Adrenal gland (tissue), 9 donors: ENCODE measurements at regions not wholly inside any gene's neighbourhood (a gene's known extent, or its start where the extent isn't known, plus 50 kb on each side); places are given as distances from the start of the nearest gene placed in this dataset.

ENCODE experiments used
- DNase-seq, 7 donors: peaks; one replicate each; pipeline ENCODE4 v3.0.0-alpha.2; 2019 to 2020
- H3K27ac ChIP-seq, 5 donors: fragments of 200-600 bp; sonication (generic) in 4 of 5; 1 replicate in 3 of 5; 2 replicates in 2 of 5; pipeline versions ENCODE4 v1.5.1 to v1.8.0; 2016 to 2020; ENCODE audit warnings: mild to moderate bottlenecking in 1 of 5
- H3K27me3 ChIP-seq: fragments of 200-600 bp; 2 replicates; pipeline ENCODE4 v1.8.0; 2021
- H3K36me3 ChIP-seq, 2 donors: fragments of 200-600 bp; replicated peaks in 1 of 2; 1 replicate in 1 of 2; 2 replicates in 1 of 2; pipeline versions ENCODE4 v1.5.1 to v1.8.0; 2018 to 2022
- H3K4me1 ChIP-seq, 2 donors: fragments of 200-600 bp; replicated peaks in 1 of 2; 1 replicate in 1 of 2; 2 replicates in 1 of 2; pipeline versions ENCODE4 v1.5.1 to v1.8.0; 2018 to 2021
- H3K4me3 ChIP-seq, 4 donors: fragments of 200-600 bp; sonication (generic) in 3 of 4; one replicate each; pipeline ENCODE4 v1.5.1; 2016 to 2018
- H3K9me3 ChIP-seq, 3 donors: fragments of 200-600 bp; sonication (generic) in 1 of 3; replicated peaks in 1 of 3; 1 replicate in 2 of 3; 2 replicates in 1 of 3; pipeline versions ENCODE4 v1.5.1 to v1.8.0; 2016 to 2021
- CTCF ChIP-seq, 6 experiments: fragments of 450-650 bp in 4 of 6; fragments of 200-600 bp in 2 of 6; sonication (generic) in 1 of 6; IDR thresholded peaks; 1 replicate in 5 of 6; 2 replicates in 1 of 6; pipeline versions ENCODE4 v1.5.1 to v1.8.0; 2016 to 2021; ENCODE audit warnings: antibody characterized with exemption in 6 of 6, mild to moderate bottlenecking in 2 of 6, moderate library complexity in 1 of 6
- POLR2A ChIP-seq, 2 donors: fragments of 450-650 bp; IDR thresholded peaks; one replicate each; pipeline ENCODE4 v1.6.1; 2017; ENCODE audit warnings: antibody characterized with exemption in 2 of 2, mild to moderate bottlenecking in 2 of 2, moderate library complexity in 1 of 2
- WGBS, 4 donors: extraction: QIAGEN DNeasy Blood & Tissue Kit in 2 of 4; methylation state at CpG; one replicate each; pipeline versions ENCODE4 v1.1.5 to v1.1.7; 2013 to 2017; 5-methylcytosine and 5-hydroxymethylcytosine counted together
- intact Hi-C, 2 donors: fragments of 100-400 bp; cut with DNase I; formaldehyde crosslinking; loops; one replicate each; pipeline versions ENCODE4 v1.14.1 to v1.15.0; 2022 to 2023
- donor health status: healthy with polysubstance abuse.
- donor health status: Bipolar disorder and iron deficiency.
- donor health status: DM: yes; HTN: yes; CAD: no.
- donor health status: DM: no; HTN: no; CAD: no.
- donor health status: DM: no; HTN: no; CAD: no.

DNA sequence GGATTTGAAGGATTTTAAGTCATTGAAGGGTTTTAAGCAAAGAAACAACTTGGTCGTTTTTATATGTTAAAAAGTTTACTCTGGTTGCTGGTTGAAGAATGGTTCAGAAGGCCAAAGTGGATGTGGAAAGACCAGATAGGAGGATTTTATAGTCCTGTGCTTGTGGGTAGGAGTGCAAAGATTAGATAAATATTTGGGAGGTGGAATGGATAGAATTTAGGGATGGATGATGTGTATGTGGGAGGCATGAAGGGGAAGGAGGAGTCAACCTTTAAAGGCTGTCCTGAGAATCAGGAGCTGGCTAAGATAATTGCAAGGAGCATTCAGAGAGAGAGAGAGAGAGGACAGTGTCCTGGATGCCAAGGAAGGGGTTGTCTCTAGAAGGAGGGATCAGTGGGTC lies 190.1 kb upstream of the SPRED2 start:
- TF ChIP-seq POLR2A (IDR thresholded peaks at IDR 0.05) (no peak), CTCF (IDR thresholded peaks at IDR 0.05) (no peak)
- Histone ChIP-seq H3K4me3 (no peak overlapping the region), H3K27me3 (no peaks in the 10 kb centered on the region), H3K9me3 (no peaks in the 10 kb centered on the region), H3K27ac (no peak overlapping the region), H3K4me1 (no peaks in the 10 kb centered on the region), H3K36me3 (no peaks in the 10 kb centered on the region)
- DNase-seq, result no peak
- intact Hi-C loops, result no loop called here
- 37 to 50% (median 44%) methylated on average over 1 of the region's 1 CpG for WGBS, 4 donors

DNA sequence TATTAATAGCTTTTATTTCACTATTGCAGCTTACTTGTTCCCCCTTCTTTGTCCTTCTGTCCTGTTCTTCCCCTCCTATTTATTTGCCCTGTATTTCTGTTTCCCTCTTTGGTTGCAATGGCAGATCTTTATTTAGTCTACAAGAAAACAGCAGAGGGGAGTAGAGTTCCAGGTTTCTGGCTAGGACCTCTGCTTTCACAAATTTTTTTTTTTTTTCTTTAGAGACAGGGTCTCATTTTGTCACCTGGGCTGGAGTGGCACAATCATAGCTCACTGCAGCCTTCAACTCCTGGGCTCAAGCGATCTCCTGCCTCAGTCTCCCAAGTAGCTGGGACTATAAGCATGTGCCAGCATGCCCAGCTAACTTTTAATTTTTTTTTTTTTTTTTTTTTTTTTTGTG lies 188.1 kb upstream of the SPRED2 start:
- intact Hi-C loops, result no loop called here
- DNase-seq, result no peak

DNA sequence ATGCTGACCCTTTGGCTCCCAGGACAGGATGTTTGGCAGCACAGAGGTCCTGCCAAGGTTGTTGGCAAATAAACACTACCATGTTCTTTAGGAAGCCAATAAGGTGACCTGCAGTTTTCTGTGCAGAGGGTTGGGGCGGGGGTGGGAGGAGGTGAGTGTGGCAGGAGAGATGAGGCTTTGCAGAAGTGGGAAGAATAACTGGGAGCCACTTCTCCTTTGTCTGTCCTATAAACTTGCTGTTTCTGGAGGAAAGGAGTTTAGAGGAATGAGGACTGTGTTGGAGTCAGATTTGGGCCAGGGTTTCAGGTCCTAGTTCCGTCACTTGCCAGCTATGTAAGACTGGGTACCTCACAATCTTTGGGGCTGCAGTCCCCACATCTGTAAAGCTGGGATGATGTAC lies 187.6 kb upstream of the SPRED2 start:
- no peaks in the 10 kb centered on the region for H3K27me3 ChIP-seq
- no peaks in the 10 kb centered on the region for H3K36me3 ChIP-seq
- no peak overlapping the region for H3K4me3 ChIP-seq
- H3K9me3 ChIP-seq, result no peaks in the 10 kb centered on the region
- no peaks in the 10 kb centered on the region for H3K4me1 ChIP-seq
- H3K27ac ChIP-seq, result no peak overlapping the region
- no peak for DNase-seq
- WGBS, 4 donors, result 63 to 81% (median 72%) methylated on average over 2 of the region's 2 CpGs
- intact Hi-C loops, result no loop called here
- no peak for TF ChIP-seq POLR2A (IDR thresholded peaks at IDR 0.05)
- TF ChIP-seq CTCF (IDR thresholded peaks at IDR 0.05), result no peak

More for the DNA sequence above, 188.1 kb upstream of the SPRED2 start:
- Histone ChIP-seq H3K36me3 (no peaks in the 10 kb centered on the region), H3K27me3 (no peaks in the 10 kb centered on the region), H3K27ac (no peak overlapping the region), H3K9me3 (no peaks in the 10 kb centered on the region), H3K4me1 (no peaks in the 10 kb centered on the region), H3K4me3 (no peak overlapping the region)
- no peak for TF ChIP-seq CTCF (IDR thresholded peaks at IDR 0.05)
- TF ChIP-seq POLR2A (IDR thresholded peaks at IDR 0.05), result no peak
- WGBS, 4 donors, result 67 to 95% (median 81%) methylated on average over 1 of the region's 1 CpG

- WGBS, 4 donors, result 87 to 98% (median 92%) methylated on average over 2 of the region's 2 CpGs
- Histone ChIP-seq H3K4me3 (no peak overlapping the region), H3K36me3 (no peaks in the 10 kb centered on the region), H3K9me3 (no peaks in the 10 kb centered on the region), H3K27ac (no peak overlapping the region), H3K27me3 (no peaks in the 10 kb centered on the region), H3K4me1 (no peaks in the 10 kb centered on the region)
- TF ChIP-seq CTCF (IDR thresholded peaks at IDR 0.05) (no peak), POLR2A (IDR thresholded peaks at IDR 0.05) (no peak)
- DNase-seq, result no peak
- intact Hi-C loops, result no loop called here
Measured at GRCh38 chr2:65615602-65616001, 183.2 kb upstream of the SPRED2 start.
